ENCODE measurements at regions not wholly inside any gene's neighbourhood (a gene's known extent, or its start where the extent isn't known, plus 50 kb on each side); places are given as distances from the start of the nearest gene placed in this dataset.

- Histone ChIP-seq H3K4ac (ENCODE audit: low read depth, low read length) (no peak overlapping the region), H3K79me1 (ENCODE audit: low read depth in 1 of 2, low read length in 2 of 2) (no peaks in the 10 kb centered on the region), H2BK5ac (ENCODE audit: low read depth, low read length, poor library complexity, severe bottlenecking) (no peak overlapping the region), H3K56ac (ENCODE audit: extremely low read depth, insufficient read depth, low read length) (no peak overlapping the region), H3K9ac (ENCODE audit: low read depth, low read length) (no peak overlapping the region), H4K91ac (ENCODE audit: insufficient read depth, low read depth, low read length) (no peak overlapping the region), H3K14ac (replicated peaks; ENCODE audit: low read depth, low read length) (no peak overlapping the region), H4K5ac (ENCODE audit: low read depth, low read length) (no peak overlapping the region), H3K4me3 (ENCODE audit: insufficient read depth, low read depth, low read length) (no peak overlapping the region), H2AK5ac (ENCODE audit: low read depth, low read length) (no peak overlapping the region), H2BK15ac (ENCODE audit: low read depth, low read length) (no peak overlapping the region), H2AFZ (replicated peaks; ENCODE audit: low read length, poor library complexity) (no peak overlapping the region), H4K8ac (ENCODE audit: low read depth in 2 of 2, low read length in 2 of 2) (no peak overlapping the region), H3K23ac (ENCODE audit: low read depth, low read length) (no peak overlapping the region), H3K9me1 (ENCODE audit: insufficient read depth, low read length) (no peaks in the 10 kb centered on the region), H3K4me1 (ENCODE audit: control insufficient read depth, insufficient read depth, low read length) (no peaks in the 10 kb centered on the region), H3K18ac (ENCODE audit: low read depth, low read length) (no peak overlapping the region), H2AK9ac (replicated peaks; ENCODE audit: low read depth, low read length, poor library complexity) (no peak overlapping the region), H3K27ac (ENCODE audit: insufficient read depth, low read length) (no peak overlapping the region), H2BK20ac (ENCODE audit: low read depth, low read length) (no peak overlapping the region), H4K20me1 (ENCODE audit: insufficient read depth, low read length) (no peaks in the 10 kb centered on the region), H2BK120ac (ENCODE audit: low read depth, low read length) (no peak overlapping the region), H3K9me3 (ENCODE audit: control insufficient read depth, insufficient read depth, low read length) (no peaks in the 10 kb centered on the region), H3K36me3 (ENCODE audit: control insufficient read depth, insufficient read depth, low read length) (no peaks in the 10 kb centered on the region), H3K4me2 (ENCODE audit: low read depth, low read length) (no peak overlapping the region), H3K27me3 (ENCODE audit: control insufficient read depth, insufficient read depth, low read length) (no peaks in the 10 kb centered on the region)
- dilution Hi-C loops (cut with HindIII; ENCODE audit: low sequenced_read_pairs, unreplicated experiment), result no loop called here
- no CpG with 5 or more reads among the region's 2 CpGs for WGBS, 2 experiments (ENCODE audit: extremely low coverage in 2 of 2, insufficient read length in 1 of 2)
- ATAC-seq (ENCODE audit: low read depth) (no peak), DNase-seq (peak; percentile 15)
- no TSS peak for BruUV-seq (replicated peaks)
- TF ChIP-seq ELK1 (IDR thresholded peaks at IDR 0.05; ENCODE audit: borderline replicate concordance, low read depth, low read length), result no peak
- TF ChIP-seq POLR2A (IDR thresholded peaks at IDR 0.05; ENCODE audit: low read depth, low read length), result no peak
- TF ChIP-seq MXI1 (IDR thresholded peaks at IDR 0.05; ENCODE audit: borderline replicate concordance, low read depth, low read length), result no peak
- no peak for TF ChIP-seq BHLHE40 (IDR thresholded peaks at IDR 0.05; ENCODE audit: low read depth, low read length)
- TF ChIP-seq NFE2L2 (IDR thresholded peaks at IDR 0.05; ENCODE audit: low read depth, low read length), result no peak
- no peak for TF ChIP-seq FOS (IDR thresholded peaks at IDR 0.05; ENCODE audit: low read depth, low read length)
- no peak for TF ChIP-seq CTCF (conservative IDR thresholded peaks at IDR 0.05; ENCODE audit: low read depth, low read length)
- no peak for TF ChIP-seq CEBPB (IDR thresholded peaks at IDR 0.05; ENCODE audit: low read depth, low read length)
- TF ChIP-seq USF2 (IDR thresholded peaks at IDR 0.05; ENCODE audit: low read depth, low read length), result no peak
- TF ChIP-seq CHD1 (IDR thresholded peaks at IDR 0.05; ENCODE audit: low read depth, low read length), result no peak
- no peak for TF ChIP-seq MAFK (IDR thresholded peaks at IDR 0.05; ENCODE audit: low read depth, low read length)
- no peak for TF ChIP-seq RAD21 (IDR thresholded peaks at IDR 0.05; ENCODE audit: low read length)
- TF ChIP-seq RCOR1 (IDR thresholded peaks at IDR 0.05; ENCODE audit: insufficient replicate concordance, low read length), result no peak
- no peak for TF ChIP-seq RFX5 (IDR thresholded peaks at IDR 0.05; ENCODE audit: low read depth, low read length)
- POLR2A ChIA-PET (ENCODE audit: unreplicated experiment), result interaction anchor here (0.6 kb wide), 1 partner anchor 9 kb away, joined by 3 read pairs; no protein-coding TSS in a partner anchor
- in situ Hi-C loops (cut with MboI; ENCODE audit: low sequenced_read_pairs), result no loop called here
- CTCF ChIA-PET, result interaction anchor here (1.0 kb wide), 1 partner anchor 9 kb away, joined by 3 read pairs; no protein-coding TSS in a partner anchor
- intact Hi-C loops (cut with micrococcal nuclease), result no loop called here
Observed at GRCh38 chr12:93144109-93144508, 215.0 kb upstream of the EEA1 start.

Measured in IMR-90 (cell line).